Left lung (tissue), 4 donors: ENCODE measurements at regions not wholly inside any gene's neighbourhood (a gene's known extent, or its start where the extent isn't known, plus 50 kb on each side); places are given as distances from the start of the nearest gene placed in this dataset.

Source experiments
- ATAC-seq: fragments of 200-7000 bp; cut with Tn5 transposase; one replicate; pipeline ENCODE4 v1.9.1; 2020; ENCODE audit warnings: moderate library complexity
- DNase-seq, 4 donors: peaks; one replicate each; pipeline ENCODE4 v3.0.0-alpha.2; 2013 to 2020
- H3K27ac ChIP-seq, 2 donors: fragments of 200-600 bp; sonication (generic) in 1 of 2; one replicate each; pipeline versions ENCODE4 v1.5.0 to v1.8.0; 2020 to 2021
- H3K27me3 ChIP-seq, 2 donors: fragments of 200-600 bp; sonication (generic) in 1 of 2; one replicate each; pipeline versions ENCODE4 v1.5.0 to v1.8.0; 2020 to 2021
- H3K36me3 ChIP-seq, 2 donors: fragments of 200-600 bp; sonication (generic) in 1 of 2; one replicate each; pipeline versions ENCODE4 v1.5.0 to v1.8.0; 2020 to 2021
- H3K4me1 ChIP-seq, 2 donors: fragments of 200-600 bp; one replicate each; pipeline ENCODE4 v1.8.0; 2021
- H3K4me3 ChIP-seq, 2 donors: fragments of 200-600 bp; sonication (generic) in 1 of 2; one replicate each; pipeline versions ENCODE4 v1.5.0 to v1.8.0; 2020 to 2021; ENCODE audit warnings: mild to moderate bottlenecking in 1 of 2
- H3K9me3 ChIP-seq, 2 donors: fragments of 200-600 bp; sonication (generic) in 1 of 2; one replicate each; pipeline versions ENCODE4 v1.5.0 to v1.8.0; 2020 to 2021
- CTCF ChIP-seq, 2 donors: fragments of 200-600 bp; sonication (generic) in 1 of 2; IDR thresholded peaks; one replicate each; pipeline versions ENCODE4 v1.5.0 to v1.8.0; 2021; ENCODE audit warnings: antibody characterized with exemption in 2 of 2
- intact Hi-C, 2 donors: fragments of 100-400 bp; cut with DNase I; formaldehyde crosslinking; loops; one replicate each; pipeline versions ENCODE4 v1.11.2 to v1.14.2; 2022
- donor health status: DM: no; HTN: yes; CAD: no.
- donor health status: DM: no; HTN: no; CAD: no.

- TF ChIP-seq CTCF (IDR thresholded peaks at IDR 0.05): no peak
- no peak overlapping the region for H3K27ac ChIP-seq
- ATAC-seq (no peak), DNase-seq (no peak)
- no peaks in the 10 kb centered on the region for H3K27me3 ChIP-seq
- no peaks in the 10 kb centered on the region for H3K4me1 ChIP-seq
- H3K4me3 ChIP-seq: no peak overlapping the region
- peaks cover 0 to 8% of the 10 kb centered on the region in 2 donors for H3K9me3 ChIP-seq
- no peaks in the 10 kb centered on the region for H3K36me3 ChIP-seq
- intact Hi-C loops: no loop called here
These were observed 171.0 kb upstream of the DAAM1 start for GRCh38 chr14:59017285-59017965.

GRCh38 chr14:59018460-59018859, 170.0 kb upstream of the DAAM1 start:
- intact Hi-C loops: no loop called here
- Histone ChIP-seq H3K36me3 (no peaks in the 10 kb centered on the region), H3K9me3 (no peaks in the 10 kb centered on the region), H3K27ac (no peak overlapping the region), H3K27me3 (no peaks in the 10 kb centered on the region), H3K4me1 (no peaks in the 10 kb centered on the region), H3K4me3 (no peak overlapping the region)
- no peak for DNase-seq
- no peak for ATAC-seq
- no peak for TF ChIP-seq CTCF (IDR thresholded peaks at IDR 0.05)

GRCh38 chr14:59018978-59019377, 169.5 kb upstream of the DAAM1 start:
- no peak for TF ChIP-seq CTCF (IDR thresholded peaks at IDR 0.05)
- H3K27ac ChIP-seq: no peak overlapping the region
- H3K4me3 ChIP-seq: no peak overlapping the region
- DNase-seq (no peak), ATAC-seq (no peak)
- no peaks in the 10 kb centered on the region for H3K27me3 ChIP-seq
- no peaks in the 10 kb centered on the region for H3K36me3 ChIP-seq
- H3K9me3 ChIP-seq: no peaks in the 10 kb centered on the region
- no peaks in the 10 kb centered on the region for H3K4me1 ChIP-seq
- intact Hi-C loops: no loop called here

DNA sequence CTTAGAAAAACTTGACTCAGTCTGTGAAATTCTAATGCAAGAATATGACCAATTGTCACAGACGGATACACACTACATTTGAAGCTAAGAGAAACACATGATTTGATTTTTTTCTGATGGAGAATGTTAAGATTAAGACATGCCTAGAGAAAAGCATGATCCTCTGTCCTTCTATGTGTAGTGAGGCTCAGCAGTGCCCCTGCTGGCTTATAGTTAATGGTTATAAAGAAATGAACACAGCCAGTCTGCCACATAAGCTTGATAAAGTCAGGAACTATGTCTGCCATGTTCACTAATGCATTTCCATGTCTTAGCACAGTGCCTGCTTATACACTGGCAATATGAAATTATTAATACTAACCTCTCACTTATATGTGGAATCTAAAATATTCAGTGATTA, 168.1 kb upstream of the DAAM1 start:
- peak in 1 of 2 donors; percentile 36 for TF ChIP-seq CTCF (IDR thresholded peaks at IDR 0.05)
- Histone ChIP-seq H3K27me3 (no peaks in the 10 kb centered on the region), H3K27ac (no peak overlapping the region), H3K4me1 (no peaks in the 10 kb centered on the region), H3K9me3 (no peaks in the 10 kb centered on the region), H3K4me3 (no peak overlapping the region), H3K36me3 (no peaks in the 10 kb centered on the region)
- intact Hi-C loops: no loop called here
- DNase-seq (no peak), ATAC-seq (no peak)

DNA sequence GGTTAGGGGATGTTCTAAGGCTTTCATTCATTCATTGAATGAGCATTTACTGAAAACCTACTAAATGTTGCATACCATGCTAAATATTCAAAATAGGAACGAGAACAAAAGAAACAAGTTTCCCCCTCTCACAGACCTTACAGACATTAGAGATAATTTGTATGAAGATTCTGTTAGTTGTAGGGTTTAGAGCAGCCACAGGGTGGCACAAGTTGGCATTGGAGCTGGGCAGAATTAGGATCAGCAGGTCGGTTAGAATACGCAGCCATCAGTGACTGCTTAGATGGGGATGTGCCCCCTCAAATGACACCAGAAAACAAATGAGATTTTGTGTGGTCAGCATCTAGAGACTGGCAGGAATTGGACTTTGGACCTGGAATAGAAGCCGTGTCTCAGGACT, 166.3 kb upstream of the DAAM1 start:
- H3K4me3 ChIP-seq: no peak overlapping the region
- no peaks in the 10 kb centered on the region for H3K9me3 ChIP-seq
- intact Hi-C loops: no loop called here
- no peak for ATAC-seq
- H3K27me3 ChIP-seq: no peaks in the 10 kb centered on the region
- no peaks in the 10 kb centered on the region for H3K4me1 ChIP-seq
- no peak for DNase-seq
- H3K36me3 ChIP-seq: no peaks in the 10 kb centered on the region
- H3K27ac ChIP-seq: no peak overlapping the region
- no peak for TF ChIP-seq CTCF (IDR thresholded peaks at IDR 0.05)
